ENCODE measurements at regions not wholly inside any gene's neighbourhood (a gene's known extent, or its start where the extent isn't known, plus 50 kb on each side); places are given as distances from the start of the nearest gene placed in this dataset.

- intact Hi-C loops (cut with DNase I; ENCODE audit: low total_unique reads) (no loop called here), in situ Hi-C loops (cut with MboI; ENCODE audit: low sequenced_read_pairs in 4 of 4) (loop anchor here in 1 of 4 donors (25.0 kb wide), 1 partner anchor 110 kb away; no protein-coding TSS in a partner anchor)
- no peak for ATAC-seq
- H3K36me3 ChIP-seq: no peaks in the 10 kb centered on the region
- H3K9me3 ChIP-seq: no peaks in the 10 kb centered on the region
- no peak for DNase-seq
- H3K27ac ChIP-seq: no peak overlapping the region
- no peaks in the 10 kb centered on the region for H3K27me3 ChIP-seq
- no peak for TF ChIP-seq POLR2A (IDR thresholded peaks at IDR 0.05)
- TF ChIP-seq, protein P1, sequence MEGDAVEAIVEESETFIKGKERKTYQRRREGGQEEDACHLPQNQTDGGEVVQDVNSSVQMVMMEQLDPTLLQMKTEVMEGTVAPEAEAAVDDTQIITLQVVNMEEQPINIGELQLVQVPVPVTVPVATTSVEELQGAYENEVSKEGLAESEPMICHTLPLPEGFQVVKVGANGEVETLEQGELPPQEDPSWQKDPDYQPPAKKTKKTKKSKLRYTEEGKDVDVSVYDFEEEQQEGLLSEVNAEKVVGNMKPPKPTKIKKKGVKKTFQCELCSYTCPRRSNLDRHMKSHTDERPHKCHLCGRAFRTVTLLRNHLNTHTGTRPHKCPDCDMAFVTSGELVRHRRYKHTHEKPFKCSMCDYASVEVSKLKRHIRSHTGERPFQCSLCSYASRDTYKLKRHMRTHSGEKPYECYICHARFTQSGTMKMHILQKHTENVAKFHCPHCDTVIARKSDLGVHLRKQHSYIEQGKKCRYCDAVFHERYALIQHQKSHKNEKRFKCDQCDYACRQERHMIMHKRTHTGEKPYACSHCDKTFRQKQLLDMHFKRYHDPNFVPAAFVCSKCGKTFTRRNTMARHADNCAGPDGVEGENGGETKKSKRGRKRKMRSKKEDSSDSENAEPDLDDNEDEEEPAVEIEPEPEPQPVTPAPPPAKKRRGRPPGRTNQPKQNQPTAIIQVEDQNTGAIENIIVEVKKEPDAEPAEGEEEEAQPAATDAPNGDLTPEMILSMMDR (IDR thresholded peaks at IDR 0.05 in 4 of 5, conservative IDR thresholded peaks at IDR 0.05 in 1 of 5): no peak
- no peak overlapping the region for H3K4me3 ChIP-seq
- H3K4me1 ChIP-seq: no peaks in the 10 kb centered on the region
Observed at GRCh38 chr9:107227774-107228173, 55.3 kb upstream of the RAD23B start.

- in situ Hi-C loops (cut with MboI; ENCODE audit: low sequenced_read_pairs in 4 of 4): loop anchor here in 1 of 4 donors (25.0 kb wide), 1 partner anchor 109 kb away; no protein-coding TSS in a partner anchor
- Histone ChIP-seq H3K36me3 (no peaks in the 10 kb centered on the region), H3K4me1 (no peaks in the 10 kb centered on the region), H3K9me3 (no peaks in the 10 kb centered on the region), H3K4me3 (no peak overlapping the region), H3K27ac (no peak overlapping the region), H3K27me3 (no peaks in the 10 kb centered on the region)
- no peak for ATAC-seq
- TF ChIP-seq, protein P1 (IDR thresholded peaks at IDR 0.05 in 4 of 5, conservative IDR thresholded peaks at IDR 0.05 in 1 of 5): no peak
- TF ChIP-seq POLR2A (IDR thresholded peaks at IDR 0.05): no peak
- DNase-seq: no peak
- intact Hi-C loops (cut with DNase I; ENCODE audit: low total_unique reads): no loop called here
Observed at GRCh38 chr9:107228496-107229039, 54.5 kb upstream of the RAD23B start.

- Histone ChIP-seq H3K27me3 (no peaks in the 10 kb centered on the region), H3K4me1 (no peaks in the 10 kb centered on the region), H3K4me3 (no peak overlapping the region), H3K9me3 (no peaks in the 10 kb centered on the region), H3K36me3 (no peaks in the 10 kb centered on the region), H3K27ac (no peak overlapping the region)
- intact Hi-C loops (cut with DNase I; ENCODE audit: low total_unique reads): no loop called here
- ATAC-seq: no peak
- in situ Hi-C loops (cut with MboI; ENCODE audit: low sequenced_read_pairs in 4 of 4): loop anchor here in 1 of 4 donors (25.0 kb wide), 1 partner anchor 108 kb away; no protein-coding TSS in a partner anchor
- TF ChIP-seq POLR2A (IDR thresholded peaks at IDR 0.05): no peak
- TF ChIP-seq, protein P1 (IDR thresholded peaks at IDR 0.05 in 4 of 5, conservative IDR thresholded peaks at IDR 0.05 in 1 of 5): no peak
- no peak for DNase-seq
Observed at GRCh38 chr9:107229241-107229741, 53.8 kb upstream of the RAD23B start.
